GM12878 (cell line): ENCODE measurements at regions not wholly inside any gene's neighbourhood (a gene's known extent, or its start where the extent isn't known, plus 50 kb on each side); places are given as distances from the start of the nearest gene placed in this dataset.

Experiments
- ATAC-seq: fragments of 200-7000 bp; cut with Tn5 transposase; 3 replicates; pipeline ENCODE4 v1.9.1; 2020; ENCODE audit warnings: mild to moderate bottlenecking, moderate library complexity
- BruUV-seq: library from RNA; stranded (reverse); fragments of 400-500 nt; replicated peaks from 2 replicates; lab custom pipeline; 2021; lab: Mats Ljungman, UMichigan
- CTCF ChIA-PET: fragments of 300-600 bp; sonication (Branson Sonifier 250); formaldehyde crosslinking; extraction: SDS; loops from one replicate; lab custom pipeline; 2021; ENCODE audit warnings: inconsistent platforms; lab: Yijun Ruan, JAX
- POLR2A ChIA-PET: fragments of 350-600 bp; formaldehyde crosslinking; extraction: SDS; loops from one replicate; lab custom pipeline; 2021; ENCODE audit warnings: inconsistent platforms; lab: Charles Lee
- RAD21 ChIA-PET: fragments of 300-600 bp; sonication (Branson Sonifier 250); formaldehyde crosslinking; loops from one replicate; lab custom pipeline; 2023; ENCODE audit warnings: antibody characterized with exemption; ENCODE audit not compliant: unreplicated experiment; lab: Charles Lee
- SMC1A ChIA-PET: fragments of 300-600 bp; sonication (Branson Sonifier 250); formaldehyde crosslinking; loops from one replicate; lab custom pipeline; 2023; ENCODE audit not compliant: unreplicated experiment, uncharacterized antibody; lab: Charles Lee
- DNase-seq: peaks from one replicate; pipeline ENCODE4 v3.0.0-alpha.2; 2011; ENCODE audit warnings: low read depth, low spot score
- FAIRE-seq: peaks from 3 replicates; lab custom pipeline; 2011; peaks lifted over from hg19 to GRCh38; lab: Jason Lieb, UNC
- H2AFZ ChIP-seq: 2 replicates; pipeline ENCODE4 v1.6.0; 2011; ENCODE audit warnings: low read depth, low read length, control low read depth; ENCODE audit not compliant: control insufficient read depth
- H3K27ac ChIP-seq: 2 replicates; pipeline ENCODE4 v1.5.1; 2011; ENCODE audit warnings: control low read depth; ENCODE audit not compliant: control insufficient read depth, insufficient read depth
- H3K27me3 ChIP-seq, 2 experiments: replicated peaks in 1 of 2; 2 replicates each; pipeline versions ENCODE4 v1.6.0 to v1.6.1; 2011; ENCODE audit warnings: low read length in 1 of 2; ENCODE audit not compliant: control insufficient read depth in 2 of 2, insufficient read depth in 2 of 2
- H3K36me3 ChIP-seq, 2 experiments: 2 replicates each; pipeline ENCODE4 v1.5.1; 2011; ENCODE audit warnings: low read length in 1 of 2; ENCODE audit not compliant: control insufficient read depth in 2 of 2, insufficient read depth in 2 of 2
- H3K4me1 ChIP-seq: 2 replicates; pipeline ENCODE4 v1.6.1; 2011; ENCODE audit warnings: mild to moderate bottlenecking, low read length, moderate library complexity, mixed read lengths; ENCODE audit not compliant: control insufficient read depth, insufficient read depth
- H3K4me2 ChIP-seq: 2 replicates; pipeline ENCODE4 v1.6.0; 2011; ENCODE audit warnings: control low read depth; ENCODE audit not compliant: control insufficient read depth, insufficient read depth
- H3K4me3 ChIP-seq: fragments of 200-600 bp; sonication (generic); 2 replicates; pipeline ENCODE4 v1.5.1; 2016
- H3K79me2 ChIP-seq: 2 replicates; pipeline ENCODE4 v1.6.0; 2011; ENCODE audit warnings: low read length; ENCODE audit not compliant: control insufficient read depth, insufficient read depth
- H3K9ac ChIP-seq: 2 replicates; pipeline ENCODE4 v1.8.0; 2011; ENCODE audit warnings: low read length, control low read depth, mixed read lengths; ENCODE audit not compliant: control insufficient read depth, insufficient read depth
- H3K9me3 ChIP-seq: replicated peaks from 3 replicates; pipeline ENCODE4 v1.5.1; 2011; ENCODE audit warnings: mild to moderate bottlenecking, low read length; ENCODE audit not compliant: control insufficient read depth, insufficient read depth
- H4K20me1 ChIP-seq: 2 replicates; pipeline ENCODE4 v1.6.0; 2011; ENCODE audit not compliant: control insufficient read depth, insufficient read depth
- BCL11A ChIP-seq: IDR thresholded peaks from 2 replicates; pipeline ENCODE4 v1.6.1; 2011; ENCODE audit warnings: low read depth, low read length
- CREB1 ChIP-seq: IDR thresholded peaks from 2 replicates; pipeline ENCODE4 v1.6.1; 2012; ENCODE audit warnings: low read depth, mild to moderate bottlenecking, inconsistent platforms
- E4F1 ChIP-seq: fragments of 450-650 bp; IDR thresholded peaks from 2 replicates; pipeline ENCODE4 v1.6.1; 2018; ENCODE audit warnings: borderline replicate concordance, mild to moderate bottlenecking; ENCODE audit not compliant: partially characterized antibody
- FOS ChIP-seq: IDR thresholded peaks from 3 replicates; pipeline ENCODE4 v1.6.1; 2011; ENCODE audit warnings: borderline replicate concordance; ENCODE audit not compliant: insufficient read length; ENCODE audit errors: extremely low read depth
- FOXM1 ChIP-seq: IDR thresholded peaks from 2 replicates; pipeline ENCODE4 v1.6.1; 2012; ENCODE audit warnings: low read depth, mild to moderate bottlenecking, inconsistent platforms, low read length, moderate library complexity
- JUNB ChIP-seq: IDR thresholded peaks from 2 replicates; pipeline ENCODE4 v1.6.1; 2016; ENCODE audit warnings: antibody characterized with exemption, mild to moderate bottlenecking
- KAT2A ChIP-seq: conservative IDR thresholded peaks from 2 replicates; pipeline ENCODE4 v1.6.1; 2011; ENCODE audit warnings: low read depth, low read length; ENCODE audit not compliant: control insufficient read depth
- MAX ChIP-seq: IDR thresholded peaks from 2 replicates; pipeline ENCODE4 v1.6.1; 2012; ENCODE audit warnings: low read depth, low read length, improper control_type of control experiment
- NFYB ChIP-seq: IDR thresholded peaks from 2 replicates; pipeline ENCODE4 v1.6.1; 2011; ENCODE audit warnings: low read depth, mild to moderate bottlenecking, low read length, improper control_type of control experiment, moderate library complexity; ENCODE audit not compliant: insufficient read depth
- POU2F2 ChIP-seq: IDR thresholded peaks from 3 replicates; pipeline ENCODE4 v1.6.1; 2011; ENCODE audit warnings: low read depth, mild to moderate bottlenecking, low read length, borderline replicate concordance
- SMC3 ChIP-seq: IDR thresholded peaks from 2 replicates; pipeline ENCODE4 v1.6.1; 2011; ENCODE audit warnings: low read length, improper control_type of control experiment, borderline replicate concordance
- SREBF1 ChIP-seq: IDR thresholded peaks from 2 replicates; pipeline ENCODE4 v1.6.1; 2012; ENCODE audit warnings: mild to moderate bottlenecking, low read length
- ZNF274 ChIP-seq: IDR thresholded peaks from one replicate; pipeline ENCODE4 v1.8.0; 2011; ENCODE audit not compliant: insufficient read length, insufficient read depth
- WGBS: methylation state at CpG from one replicate; pipeline ENCODE4 v1.1.6; 2016; ENCODE audit warnings: low lambda C conversion rate; ENCODE audit not compliant: insufficient replicate concordance, insufficient coverage; ENCODE audit errors: missing lambda C conversion rate; 5-methylcytosine and 5-hydroxymethylcytosine counted together
- in situ Hi-C: fragments of 300-500 bp; cut with MboI; formaldehyde crosslinking; loops from 9 replicates; pipeline ENCODE4 v1.14.3; 2018; ENCODE audit warnings: mixed read lengths
- intact Hi-C: fragments of 100-400 bp; cut with micrococcal nuclease; formaldehyde crosslinking; loops from one replicate; pipeline ENCODE4 v1.14.2; 2022; ENCODE audit not compliant: unreplicated experiment
- TF ChIP-seq, protein P1 (sequence below): fragments of 450-650 bp; IDR thresholded peaks from 2 replicates; pipeline ENCODE4 v1.6.1; 2018; ENCODE audit warnings: mild to moderate bottlenecking, low read depth, moderate library complexity; ENCODE audit not compliant: partially characterized antibody

GRCh38 chr13:76647550-76647949 lies 238.7 kb downstream of the KCTD12 start:
- RAD21 ChIA-PET, result no interaction called here
- no peak overlapping the region for H3K4me3 ChIP-seq
- no peak overlapping the region for H3K4me2 ChIP-seq
- no peaks in the 10 kb centered on the region for H3K79me2 ChIP-seq
- H3K9me3 ChIP-seq, result no peaks in the 10 kb centered on the region
- H3K9ac ChIP-seq, result no peak overlapping the region
- BruUV-seq, result no TSS peak
- DNase-seq (no peak), ATAC-seq (no peak), FAIRE-seq (no peak)
- no peak overlapping the region for H2AFZ ChIP-seq
- H3K27me3 ChIP-seq, result no peaks in the 10 kb centered on the region; a peak in 1 of 4 replicates
- SMC1A ChIA-PET, result no interaction called here
- H3K4me1 ChIP-seq, result no peaks in the 10 kb centered on the region
- POLR2A ChIA-PET, result no interaction called here
- intact Hi-C loops, result no loop called here
- no peak for TF ChIP-seq JUNB
- no peak for TF ChIP-seq SREBF1
- TF ChIP-seq ZNF274, result no peak
- TF ChIP-seq SMC3, result no peak
- no peak for TF ChIP-seq CREB1
- TF ChIP-seq FOXM1, result no peak
- no peak for TF ChIP-seq E4F1
- TF ChIP-seq KAT2A, result no peak
- TF ChIP-seq MAX, result no peak
- TF ChIP-seq POU2F2, result no peak
- TF ChIP-seq, protein P1, sequence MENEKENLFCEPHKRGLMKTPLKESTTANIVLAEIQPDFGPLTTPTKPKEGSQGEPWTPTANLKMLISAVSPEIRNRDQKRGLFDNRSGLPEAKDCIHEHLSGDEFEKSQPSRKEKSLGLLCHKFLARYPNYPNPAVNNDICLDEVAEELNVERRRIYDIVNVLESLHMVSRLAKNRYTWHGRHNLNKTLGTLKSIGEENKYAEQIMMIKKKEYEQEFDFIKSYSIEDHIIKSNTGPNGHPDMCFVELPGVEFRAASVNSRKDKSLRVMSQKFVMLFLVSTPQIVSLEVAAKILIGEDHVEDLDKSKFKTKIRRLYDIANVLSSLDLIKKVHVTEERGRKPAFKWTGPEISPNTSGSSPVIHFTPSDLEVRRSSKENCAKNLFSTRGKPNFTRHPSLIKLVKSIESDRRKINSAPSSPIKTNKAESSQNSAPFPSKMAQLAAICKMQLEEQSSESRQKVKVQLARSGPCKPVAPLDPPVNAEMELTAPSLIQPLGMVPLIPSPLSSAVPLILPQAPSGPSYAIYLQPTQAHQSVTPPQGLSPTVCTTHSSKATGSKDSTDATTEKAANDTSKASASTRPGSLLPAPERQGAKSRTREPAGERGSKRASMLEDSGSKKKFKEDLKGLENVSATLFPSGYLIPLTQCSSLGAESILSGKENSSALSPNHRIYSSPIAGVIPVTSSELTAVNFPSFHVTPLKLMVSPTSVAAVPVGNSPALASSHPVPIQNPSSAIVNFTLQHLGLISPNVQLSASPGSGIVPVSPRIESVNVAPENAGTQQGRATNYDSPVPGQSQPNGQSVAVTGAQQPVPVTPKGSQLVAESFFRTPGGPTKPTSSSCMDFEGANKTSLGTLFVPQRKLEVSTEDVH, result no peak
- TF ChIP-seq FOS, result no peak
- no peak for TF ChIP-seq NFYB
- no peak for TF ChIP-seq BCL11A
- no peaks in the 10 kb centered on the region for H3K36me3 ChIP-seq
- 19% methylated on average over 3 of the region's 3 CpGs for WGBS
- no peaks in the 10 kb centered on the region for H4K20me1 ChIP-seq
- no peak overlapping the region for H3K27ac ChIP-seq
- in situ Hi-C loops, result no loop called here
- CTCF ChIA-PET, result no interaction called here
